ENCODE measurements at regions not wholly inside any gene's neighbourhood (a gene's known extent, or its start where the extent isn't known, plus 50 kb on each side); places are given as distances from the start of the nearest gene placed in this dataset.

- Mint-ChIP-seq H3K4me1 (ENCODE audit: low read depth) (no peaks in the 10 kb centered on the region), H3K27me3 (no peaks in the 10 kb centered on the region), H3K9me3 (no peaks in the 10 kb centered on the region), H3K36me3 (ENCODE audit: low read depth) (no peaks in the 10 kb centered on the region), H3K4me3 (no peak overlapping the region), H3K27ac (no peak overlapping the region)
Measured at GRCh38 chrX:115493015-115493414, 68.0 kb upstream of the PLS3 start.

GRCh38 chrX:115494161-115494560, 66.8 kb upstream of the PLS3 start:
- Mint-ChIP-seq H3K4me1 (ENCODE audit: low read depth) (no peaks in the 10 kb centered on the region), H3K4me3 (no peak overlapping the region), H3K36me3 (ENCODE audit: low read depth) (no peaks in the 10 kb centered on the region), H3K27me3 (no peaks in the 10 kb centered on the region), H3K27ac (no peak overlapping the region), H3K9me3 (no peaks in the 10 kb centered on the region)

- H3K27ac Mint-ChIP-seq = no peak overlapping the region
- H3K4me3 Mint-ChIP-seq = no peak overlapping the region
- no peaks in the 10 kb centered on the region for H3K9me3 Mint-ChIP-seq
- no peaks in the 10 kb centered on the region for H3K36me3 Mint-ChIP-seq (ENCODE audit: low read depth)
- no peaks in the 10 kb centered on the region for H3K4me1 Mint-ChIP-seq (ENCODE audit: low read depth)
- H3K27me3 Mint-ChIP-seq = no peaks in the 10 kb centered on the region
Measured at GRCh38 chrX:115499112-115499805, 61.7 kb upstream of the PLS3 start.

DNA sequence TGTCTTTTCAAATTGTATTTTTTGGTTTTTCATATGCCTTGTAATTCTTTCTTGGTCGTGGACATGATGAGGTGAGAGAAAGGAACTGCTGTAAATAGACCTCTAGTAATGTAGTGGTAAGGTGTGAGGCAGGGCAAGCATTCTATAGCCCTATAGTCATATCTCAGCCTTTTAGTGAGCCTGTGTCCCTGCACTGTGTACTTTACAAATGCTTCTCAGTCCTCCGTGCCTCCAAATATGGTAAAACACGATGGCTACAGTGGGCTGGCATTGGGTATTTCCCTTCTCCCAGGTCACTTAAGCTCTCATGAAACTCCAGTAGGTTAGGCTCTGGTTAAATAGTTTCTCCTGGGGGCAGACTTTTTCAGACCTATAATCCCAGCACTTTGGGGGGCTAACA, 57.9 kb upstream of the PLS3 start:
- Mint-ChIP-seq H3K27me3 (no peaks in the 10 kb centered on the region), H3K4me3 (no peak overlapping the region), H3K4me1 (ENCODE audit: low read depth) (no peaks in the 10 kb centered on the region), H3K9me3 (no peaks in the 10 kb centered on the region), H3K36me3 (ENCODE audit: low read depth) (no peaks in the 10 kb centered on the region), H3K27ac (no peak overlapping the region)

- H3K9me3 Mint-ChIP-seq = no peaks in the 10 kb centered on the region
- H3K27me3 Mint-ChIP-seq = no peaks in the 10 kb centered on the region
- H3K4me1 Mint-ChIP-seq (ENCODE audit: low read depth) = no peaks in the 10 kb centered on the region
- H3K4me3 Mint-ChIP-seq = no peak overlapping the region
- H3K36me3 Mint-ChIP-seq (ENCODE audit: low read depth) = no peaks in the 10 kb centered on the region
- no peak overlapping the region for H3K27ac Mint-ChIP-seq
Measured at GRCh38 chrX:115504167-115504566, 56.8 kb upstream of the PLS3 start.
